ENCODE measurements at regions not wholly inside any gene's neighbourhood (a gene's known extent, or its start where the extent isn't known, plus 50 kb on each side); places are given as distances from the start of the nearest gene placed in this dataset.
"Not testable (repeated sequence)": the region's sequence is repeated elsewhere in the genome, so short reads cannot be mapped to it uniquely, and the experiment has no call there.

DNA sequence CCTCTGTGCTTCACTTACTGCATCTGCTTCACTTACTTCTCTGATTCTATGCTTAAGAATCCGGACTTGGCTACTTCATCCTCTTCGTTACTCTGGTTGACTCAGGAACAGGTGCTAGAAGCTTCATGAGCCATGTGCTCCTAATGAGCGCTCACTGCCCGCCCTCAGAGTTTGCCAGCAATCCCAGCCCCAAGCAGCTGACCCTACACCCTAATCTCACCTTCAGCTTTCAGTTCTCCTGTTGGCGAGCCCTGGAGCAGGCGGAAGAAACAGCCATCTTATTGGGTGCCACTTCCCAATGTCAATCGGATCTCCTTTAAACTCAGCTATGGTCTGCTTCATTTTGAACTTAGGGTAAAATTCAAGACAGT, 61.3 kb downstream of the FOXA2 start:
- H3K4me3 ChIP-seq (ENCODE audit: low read depth, low read length): no peak overlapping the region
- no peak for DNase-seq (ENCODE audit: low read depth)
- TF ChIP-seq, protein P1, sequence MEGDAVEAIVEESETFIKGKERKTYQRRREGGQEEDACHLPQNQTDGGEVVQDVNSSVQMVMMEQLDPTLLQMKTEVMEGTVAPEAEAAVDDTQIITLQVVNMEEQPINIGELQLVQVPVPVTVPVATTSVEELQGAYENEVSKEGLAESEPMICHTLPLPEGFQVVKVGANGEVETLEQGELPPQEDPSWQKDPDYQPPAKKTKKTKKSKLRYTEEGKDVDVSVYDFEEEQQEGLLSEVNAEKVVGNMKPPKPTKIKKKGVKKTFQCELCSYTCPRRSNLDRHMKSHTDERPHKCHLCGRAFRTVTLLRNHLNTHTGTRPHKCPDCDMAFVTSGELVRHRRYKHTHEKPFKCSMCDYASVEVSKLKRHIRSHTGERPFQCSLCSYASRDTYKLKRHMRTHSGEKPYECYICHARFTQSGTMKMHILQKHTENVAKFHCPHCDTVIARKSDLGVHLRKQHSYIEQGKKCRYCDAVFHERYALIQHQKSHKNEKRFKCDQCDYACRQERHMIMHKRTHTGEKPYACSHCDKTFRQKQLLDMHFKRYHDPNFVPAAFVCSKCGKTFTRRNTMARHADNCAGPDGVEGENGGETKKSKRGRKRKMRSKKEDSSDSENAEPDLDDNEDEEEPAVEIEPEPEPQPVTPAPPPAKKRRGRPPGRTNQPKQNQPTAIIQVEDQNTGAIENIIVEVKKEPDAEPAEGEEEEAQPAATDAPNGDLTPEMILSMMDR (IDR thresholded peaks at IDR 0.05; ENCODE audit: insufficient read depth, low read length): no peak

DNA sequence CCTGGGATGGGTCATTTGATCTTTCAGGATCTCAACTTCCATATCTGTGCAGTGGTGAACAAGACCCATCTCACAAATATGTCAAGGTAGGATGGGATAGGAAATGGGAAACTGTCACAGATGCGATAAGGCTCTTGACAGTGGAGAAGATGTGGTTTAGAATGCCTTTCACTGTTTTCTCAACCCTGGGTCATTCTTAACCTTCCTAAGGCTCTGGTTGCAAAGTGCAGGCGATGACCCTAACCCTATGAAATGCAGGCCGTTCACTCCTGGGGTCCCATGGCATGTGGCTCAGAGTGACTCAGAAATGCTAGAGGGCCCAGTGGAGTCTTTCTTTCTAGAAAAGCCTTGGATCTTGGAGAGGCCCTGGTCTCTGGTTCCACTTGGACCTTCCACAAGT, 61.7 kb downstream of the FOXA2 start:
- TF ChIP-seq, protein P1 (IDR thresholded peaks at IDR 0.05; ENCODE audit: insufficient read depth, low read length): no peak
- no peak overlapping the region for H3K4me3 ChIP-seq (ENCODE audit: low read depth, low read length)
- DNase-seq (ENCODE audit: low read depth): no peak

DNA sequence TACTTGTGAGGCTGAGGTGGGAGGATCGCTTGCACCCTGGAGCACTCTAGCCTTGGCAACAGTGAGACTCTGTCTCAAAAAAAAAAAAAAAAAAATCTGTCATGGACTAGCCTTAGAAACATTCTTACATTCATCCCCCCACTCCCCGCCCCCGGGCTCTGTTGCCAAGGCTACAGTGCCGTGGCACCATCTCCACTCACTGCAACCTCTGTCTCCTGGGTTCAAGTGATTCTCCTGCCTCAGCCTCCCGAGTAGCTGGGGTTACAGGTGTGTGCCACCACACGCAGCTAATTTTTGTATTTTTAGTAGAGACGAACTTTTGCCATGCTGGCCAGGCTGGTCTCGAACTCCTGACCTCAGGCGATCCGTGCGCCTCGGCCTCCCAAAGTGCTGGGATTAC, 62.4 kb downstream of the FOXA2 start:
- DNase-seq (ENCODE audit: low read depth); H3K4me3 ChIP-seq (ENCODE audit: low read depth, low read length): not testable (repeated sequence)

DNA sequence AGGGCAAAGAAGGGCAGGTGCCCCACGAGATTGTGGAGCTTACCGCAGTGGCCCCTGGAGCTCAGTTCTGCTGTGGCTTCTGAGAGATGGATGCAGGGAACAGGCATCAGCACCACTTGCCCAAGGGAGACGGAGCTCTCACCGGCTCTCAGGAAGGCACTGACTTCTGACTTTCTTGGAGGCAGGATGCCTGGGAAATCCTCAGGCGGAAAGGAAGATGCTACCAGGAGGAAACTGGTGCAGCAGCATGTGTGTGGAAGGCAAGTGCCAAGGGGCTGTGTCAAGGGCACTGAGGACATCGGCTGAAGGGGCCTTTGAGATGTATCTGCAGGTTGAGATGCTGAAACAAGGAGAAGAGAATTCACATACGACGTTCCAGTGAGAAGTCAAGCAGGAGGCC, 64.0 kb downstream of the FOXA2 start:
- H3K4me3 ChIP-seq (ENCODE audit: low read depth, low read length): no peak overlapping the region
- no peak for DNase-seq (ENCODE audit: low read depth)
- TF ChIP-seq, protein P1 (IDR thresholded peaks at IDR 0.05; ENCODE audit: insufficient read depth, low read length): no peak

DNA sequence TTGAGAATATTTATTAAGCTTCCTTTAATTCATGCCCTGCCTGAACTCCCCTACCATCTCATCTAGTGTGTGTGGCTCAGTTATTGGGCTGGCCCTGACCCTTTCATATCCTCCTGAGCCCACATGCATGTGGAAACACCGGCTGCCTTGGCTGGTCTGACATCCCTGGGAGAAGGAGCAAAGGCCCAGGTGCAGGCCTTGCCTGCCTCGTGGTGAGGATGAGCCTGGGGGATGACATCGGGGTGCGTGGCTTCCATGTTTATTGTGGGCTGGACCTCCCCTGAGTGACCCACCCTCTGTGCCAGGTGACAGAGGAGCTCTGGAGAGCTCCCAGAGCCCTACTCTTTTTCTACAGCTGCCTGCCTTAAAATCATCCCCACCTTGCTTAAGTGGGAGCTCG, 69.1 kb downstream of the FOXA2 start:
- TF ChIP-seq, protein P1 (IDR thresholded peaks at IDR 0.05; ENCODE audit: insufficient read depth, low read length): no peak

DNA sequence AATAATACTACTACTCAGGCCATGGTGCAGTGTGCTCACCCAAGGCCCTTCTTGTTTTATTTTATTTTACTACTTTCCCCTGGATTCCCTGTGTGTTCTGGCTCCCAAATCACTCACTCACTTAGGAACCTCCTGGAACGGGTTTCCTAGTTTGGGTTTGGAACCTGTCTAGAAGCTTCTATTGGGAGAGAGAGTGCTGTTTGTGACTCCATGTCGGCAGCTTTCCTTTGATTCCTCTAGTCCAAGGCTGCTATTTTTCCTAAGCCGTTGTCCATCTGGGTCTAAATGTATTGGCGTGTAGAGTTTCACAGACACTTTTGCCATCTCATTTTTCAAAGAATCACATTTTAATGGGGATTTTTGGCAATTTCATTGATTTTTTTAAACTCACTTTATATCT, 70.8 kb downstream of the FOXA2 start:
- no peak overlapping the region for H3K4me3 ChIP-seq (ENCODE audit: low read depth, low read length)
- TF ChIP-seq, protein P1 (IDR thresholded peaks at IDR 0.05; ENCODE audit: insufficient read depth, low read length): no peak
- no peak for DNase-seq (ENCODE audit: low read depth)

More for the DNA sequence above, 69.1 kb downstream of the FOXA2 start:
- no peak for DNase-seq (ENCODE audit: low read depth)
- H3K4me3 ChIP-seq (ENCODE audit: low read depth, low read length): no peak overlapping the region

DNA sequence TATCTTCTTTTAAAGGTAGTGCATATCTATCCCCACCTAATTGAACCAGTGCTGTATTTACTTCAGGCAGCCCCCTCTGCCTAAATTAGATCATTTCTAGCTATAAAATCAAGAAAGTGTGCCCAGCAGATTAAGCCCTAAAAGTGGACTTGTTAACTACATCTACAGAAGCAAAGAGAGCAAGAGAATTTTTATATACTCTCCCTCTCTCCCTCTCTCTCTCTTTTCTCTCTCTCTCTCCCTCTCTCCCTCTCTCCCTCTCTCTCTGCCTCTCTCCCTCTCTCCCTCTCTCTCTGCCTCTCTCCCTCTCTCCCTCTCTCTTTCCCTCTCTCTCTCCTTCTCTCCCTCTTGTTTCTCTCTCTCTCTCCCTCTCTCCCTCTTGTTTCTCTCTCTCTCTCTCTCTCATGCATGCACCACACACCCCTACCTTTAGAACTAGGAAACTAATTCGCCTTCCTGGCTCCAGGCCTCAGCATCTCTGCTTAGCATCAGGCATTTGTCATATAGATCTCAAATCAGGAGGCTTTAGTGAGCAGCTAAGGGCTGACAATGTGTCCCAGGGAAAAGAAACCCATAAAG, 71.4 kb downstream of the FOXA2 start:
- no peak for DNase-seq (ENCODE audit: low read depth)
- H3K4me3 ChIP-seq (ENCODE audit: low read depth, low read length): no peak overlapping the region
- TF ChIP-seq, protein P1 (IDR thresholded peaks at IDR 0.05; ENCODE audit: insufficient read depth, low read length): no peak

Data from fibroblast of the aortic adventitia (primary cell).